NCI-H2196 treated with DMSO at 0.1 percent for 48 hours (cell line): ENCODE measurements at regions not wholly inside any gene's neighbourhood (a gene's known extent, or its start where the extent isn't known, plus 50 kb on each side); places are given as distances from the start of the nearest gene placed in this dataset.

Source experiments
- DNase-seq: peaks from one replicate; lab custom pipeline; 2025; ENCODE audit not compliant: unreplicated experiment; lab: John Stamatoyannopoulos, UW

DNA sequence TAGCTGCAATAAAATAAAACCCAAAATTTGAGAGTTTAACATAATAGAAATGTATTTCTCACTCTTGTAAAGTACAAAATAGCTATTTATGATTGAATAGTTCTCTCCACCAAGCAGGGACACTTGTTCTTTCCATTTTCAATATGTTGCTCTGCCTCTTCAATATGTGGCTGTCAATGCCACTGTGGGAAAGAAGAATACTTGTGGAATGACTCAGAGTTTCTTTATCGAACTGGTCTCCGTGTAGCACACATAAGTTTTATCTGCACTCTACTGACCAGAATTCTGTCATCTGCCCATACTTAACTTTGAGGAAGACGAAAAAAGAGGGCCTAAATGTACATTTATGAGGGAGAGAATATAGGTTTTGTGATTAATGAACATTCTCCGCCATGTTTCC lies 256.9 kb downstream of the ATXN7L3B start:
- no peak for DNase-seq

DNA sequence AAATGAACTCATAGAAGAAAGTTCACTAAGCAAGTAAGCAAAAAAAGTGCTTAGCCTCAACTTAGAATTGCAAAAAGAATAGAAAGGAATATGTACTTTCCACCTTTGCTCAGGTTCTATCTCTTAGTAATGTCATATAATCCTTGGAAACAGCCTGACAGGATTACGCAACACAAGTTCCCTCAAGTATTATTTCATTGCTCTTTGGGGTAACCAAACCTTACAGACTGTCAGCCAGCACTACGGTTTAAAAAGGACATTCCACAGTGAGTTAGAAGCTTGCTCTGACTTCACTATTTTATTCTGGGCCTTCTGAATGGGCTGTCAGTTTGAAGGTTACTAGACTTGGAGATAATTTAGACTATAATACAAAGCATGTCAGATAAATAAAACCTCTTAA lies 264.0 kb downstream of the ATXN7L3B start:
- DNase-seq: no peak

DNA sequence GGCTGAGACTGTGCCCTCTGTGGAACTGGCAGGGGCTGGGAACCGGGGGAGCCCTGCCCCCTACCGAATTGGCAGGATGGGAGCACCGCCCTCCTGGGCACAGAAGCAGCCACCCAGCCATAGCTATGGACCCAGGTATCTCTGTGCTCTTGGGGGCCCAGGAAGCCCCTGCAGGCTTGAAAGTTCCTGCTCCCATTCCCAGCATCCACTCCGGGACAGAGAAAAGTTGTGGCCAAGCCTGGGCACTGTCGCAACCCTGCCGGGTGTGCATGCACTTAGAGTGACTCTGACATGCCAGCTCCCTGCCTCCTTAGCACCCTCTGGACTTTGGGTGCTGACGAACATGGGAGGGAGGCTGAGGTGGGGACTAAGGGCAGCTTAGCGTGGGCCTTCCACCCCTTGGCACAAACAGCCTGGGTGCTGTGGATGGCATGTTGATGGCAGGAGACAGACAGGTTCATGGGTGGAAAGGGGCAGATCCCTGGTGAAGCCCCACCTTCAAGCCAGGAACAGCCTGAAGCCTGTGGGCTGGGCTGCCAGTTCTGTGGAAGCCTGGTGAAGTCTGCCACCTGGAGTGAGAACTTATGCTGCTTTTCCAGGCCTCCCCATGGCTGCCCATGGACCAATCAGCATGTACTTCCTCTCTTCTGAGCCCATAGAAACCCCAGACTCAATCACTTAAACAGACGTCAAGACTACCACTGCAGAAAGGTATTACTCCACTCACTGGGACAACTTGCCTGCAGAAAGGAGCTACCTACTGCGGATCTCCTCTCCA lies 279.0 kb downstream of the ATXN7L3B start:
- no peak for DNase-seq

DNA sequence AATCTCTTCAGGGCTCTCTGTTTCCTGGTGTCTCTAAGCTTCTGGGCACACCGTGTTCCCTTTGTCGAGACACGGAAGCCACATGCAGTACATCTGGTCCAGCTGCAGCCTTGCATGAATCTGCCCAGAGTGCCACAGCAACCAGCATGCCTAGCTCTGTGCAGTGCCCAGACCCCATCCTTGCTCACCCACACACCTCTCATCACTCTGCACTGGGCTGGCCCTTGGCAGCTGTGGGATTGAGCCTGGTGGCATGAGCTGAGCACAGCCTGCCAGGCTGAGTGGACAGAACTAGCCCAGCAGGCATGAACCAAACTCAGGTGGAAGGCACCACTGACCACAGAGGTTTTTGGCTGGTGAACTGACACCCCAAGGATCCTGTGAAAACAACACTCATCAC lies 279.9 kb downstream of the ATXN7L3B start:
- DNase-seq: no peak

DNA sequence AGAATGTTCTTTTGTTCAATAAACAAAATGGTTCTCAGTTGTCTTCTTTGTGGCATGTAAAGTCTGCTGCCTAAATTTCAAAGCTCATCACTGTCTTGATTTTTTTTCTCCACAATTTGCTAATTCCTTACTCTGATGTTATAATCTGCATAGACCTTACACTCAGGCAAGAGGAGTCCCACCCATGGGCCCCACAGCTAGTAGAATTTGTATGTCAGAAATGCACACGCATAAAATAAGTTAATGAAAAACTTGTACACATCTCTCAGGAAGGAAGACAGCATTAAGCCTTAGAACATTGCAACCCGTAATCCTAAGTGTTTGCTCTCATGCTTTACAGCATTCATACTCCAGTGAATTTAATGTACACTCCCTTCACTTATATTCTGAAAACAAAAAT lies 280.8 kb downstream of the ATXN7L3B start:
- DNase-seq: no peak

DNA sequence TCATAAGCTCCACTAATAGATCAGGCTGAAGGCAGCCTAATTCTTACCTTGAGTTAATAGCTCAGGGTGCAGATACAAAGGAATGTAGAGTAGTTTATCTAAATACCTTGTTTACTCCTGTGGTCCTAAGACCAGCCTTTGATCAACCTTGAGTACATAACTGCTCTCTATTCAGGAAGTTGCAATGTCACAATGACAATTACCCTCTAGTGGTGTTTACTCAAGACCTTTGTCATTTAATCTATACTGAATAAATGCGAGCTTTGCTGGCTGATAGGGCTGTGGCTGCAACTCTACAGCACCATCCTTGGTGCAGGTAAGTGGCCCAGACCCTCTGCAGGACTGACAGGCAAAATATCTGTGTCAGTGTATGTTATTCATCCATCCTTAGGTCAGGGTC lies 282.7 kb downstream of the ATXN7L3B start:
- DNase-seq: no peak

DNA sequence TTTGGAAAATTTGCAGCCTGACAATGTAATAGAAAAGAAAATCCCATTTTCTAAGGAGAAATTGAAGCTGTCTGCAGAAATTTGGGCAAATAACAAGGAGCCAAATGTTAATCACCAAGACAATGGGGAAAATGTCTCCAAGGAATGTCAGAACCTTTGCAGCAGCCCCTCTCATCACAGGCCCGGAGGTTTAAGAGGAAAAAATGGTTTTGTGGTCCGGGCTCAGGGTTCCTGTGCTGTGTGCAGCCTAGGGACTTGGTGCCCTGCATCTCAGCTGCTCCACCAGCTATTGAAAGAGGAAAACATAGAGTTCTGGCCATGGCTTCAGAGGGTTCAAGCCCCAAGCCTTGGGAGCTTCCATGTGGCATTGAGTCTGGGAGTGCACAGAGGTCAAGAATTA lies 298.9 kb downstream of the ATXN7L3B start:
- DNase-seq: no peak

DNA sequence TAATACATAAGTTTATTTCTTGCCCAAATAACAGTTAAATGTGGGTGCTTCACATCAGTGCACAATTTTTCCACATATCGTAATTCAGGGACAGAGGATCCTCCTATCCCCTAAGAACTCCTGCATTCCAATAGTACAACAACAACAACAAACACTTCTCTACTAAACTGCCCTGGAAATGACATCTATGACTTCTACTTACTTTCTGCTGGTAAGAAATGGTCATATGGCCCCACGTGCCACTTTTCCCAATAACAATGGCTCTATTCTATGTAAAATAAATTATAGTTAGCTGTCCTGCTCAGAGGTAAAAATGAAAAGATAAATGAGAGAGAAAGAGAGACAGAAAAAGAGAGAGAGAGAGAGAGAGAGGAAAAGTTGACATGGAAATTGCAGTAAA lies 308.5 kb downstream of the ATXN7L3B start:
- no peak for DNase-seq

DNA sequence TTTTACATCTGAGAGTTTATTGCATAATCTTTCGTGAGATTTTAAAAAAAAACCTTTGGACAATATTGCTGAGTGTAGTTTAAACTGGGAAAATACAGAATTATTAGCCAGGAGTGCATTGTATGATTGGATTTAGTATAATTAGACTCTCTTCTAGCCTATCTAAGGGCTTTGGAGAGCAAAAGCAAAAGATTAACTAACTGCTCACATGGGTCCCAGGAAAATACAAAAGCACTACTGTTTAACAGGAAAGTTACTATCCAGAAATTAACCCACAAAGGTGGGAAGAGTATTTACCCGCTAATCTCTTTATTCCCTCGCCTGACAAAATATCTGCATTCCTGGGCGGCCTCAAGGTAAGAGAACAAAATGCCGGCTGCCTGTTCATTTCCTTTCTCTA lies 309.5 kb downstream of the ATXN7L3B start:
- no peak for DNase-seq

DNA sequence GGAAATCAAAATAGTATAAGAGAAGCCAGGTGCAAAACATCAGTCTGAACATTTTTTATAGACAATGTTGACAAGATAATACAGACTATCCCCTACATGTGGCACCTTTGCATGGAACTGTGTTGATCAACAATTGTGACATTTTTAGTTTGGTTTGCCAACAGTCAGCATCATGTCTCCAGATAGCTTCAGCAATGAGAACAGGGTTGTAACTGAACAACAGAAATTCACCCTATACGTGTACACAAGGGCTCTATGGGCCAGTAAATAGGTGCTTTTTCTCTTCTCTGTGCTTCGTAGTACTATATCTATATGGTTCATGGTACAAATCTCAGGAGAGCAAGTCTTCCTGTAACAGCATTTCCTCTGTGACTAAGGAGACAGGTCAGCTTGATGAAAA lies 310.4 kb downstream of the ATXN7L3B start:
- DNase-seq: no peak

DNA sequence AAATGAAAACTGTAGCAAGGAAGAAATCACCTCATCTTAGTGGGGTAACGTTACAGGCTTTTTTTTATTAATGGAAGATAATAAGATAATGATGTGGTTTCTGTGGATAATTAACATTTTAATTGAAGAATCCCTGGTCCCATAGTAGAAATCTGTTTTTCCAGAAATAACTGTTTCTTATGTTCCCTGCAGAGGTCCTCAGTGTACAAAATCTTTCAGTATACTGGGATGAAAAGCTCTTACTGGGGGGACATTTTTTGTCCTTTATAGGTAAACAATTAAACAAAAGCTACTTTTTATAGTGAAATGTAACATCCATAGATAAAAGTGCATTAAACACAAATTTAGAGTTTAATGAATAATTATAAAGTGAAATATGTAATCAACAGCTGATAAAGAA lies 312.2 kb downstream of the ATXN7L3B start:
- DNase-seq: no peak

DNA sequence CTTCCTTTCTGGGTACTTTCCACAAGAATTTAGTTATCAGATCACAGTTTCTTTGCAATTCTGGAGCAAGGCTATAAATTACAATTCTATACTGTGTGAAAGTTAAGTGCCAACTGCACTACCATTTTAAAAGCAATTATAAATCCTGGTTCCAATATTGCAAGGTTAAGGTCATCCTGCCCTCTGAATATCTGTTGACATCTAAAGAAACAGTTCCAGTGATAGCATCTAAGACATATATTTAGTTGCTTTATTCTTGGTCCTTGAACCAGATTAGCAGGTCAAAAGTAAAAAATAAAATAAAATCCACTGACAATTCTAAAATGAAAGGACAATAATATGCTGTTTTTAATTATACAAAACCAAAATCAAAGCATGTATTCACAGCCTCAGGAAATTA lies 334.2 kb downstream of the ATXN7L3B start:
- DNase-seq: no peak

DNA sequence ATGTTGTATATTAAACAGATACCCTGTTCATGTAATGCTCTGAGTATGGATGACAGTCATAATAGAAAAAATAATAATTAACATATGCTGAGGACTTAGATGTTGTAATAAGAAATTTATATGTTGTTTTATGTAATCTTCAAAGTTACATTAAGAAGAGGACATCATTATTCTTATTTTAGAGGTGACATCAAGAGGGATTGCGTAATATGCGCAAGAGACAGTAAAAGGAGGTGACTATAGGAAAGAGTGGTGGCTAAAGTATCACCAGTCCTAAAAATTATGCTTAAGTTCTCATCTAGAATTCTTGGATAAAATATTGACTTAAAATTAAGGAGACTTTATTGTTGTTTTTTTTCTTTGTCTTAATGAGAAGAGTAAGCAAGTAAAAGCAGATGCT lies 323.9 kb downstream of the KCNC2 start:
- DNase-seq: no peak

DNA sequence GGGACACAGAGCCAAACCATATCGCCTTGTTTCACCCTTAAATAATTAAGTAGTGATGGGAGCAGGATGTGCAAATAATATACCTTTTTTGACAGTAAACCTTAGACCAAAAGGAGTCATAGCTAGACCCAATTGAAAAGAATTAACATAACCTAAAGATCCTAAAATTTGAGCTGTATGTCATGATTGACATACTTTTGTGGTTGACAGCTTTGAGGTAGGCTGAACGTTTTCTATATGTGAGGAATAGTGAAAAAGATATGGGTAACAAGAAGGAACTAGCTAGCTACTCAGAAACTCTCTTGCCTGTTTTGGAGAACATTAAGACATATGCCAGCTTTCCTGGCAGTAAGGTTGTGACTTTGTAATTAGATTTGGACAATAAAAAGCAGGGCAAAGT lies 320.6 kb downstream of the KCNC2 start:
- DNase-seq: no peak

DNA sequence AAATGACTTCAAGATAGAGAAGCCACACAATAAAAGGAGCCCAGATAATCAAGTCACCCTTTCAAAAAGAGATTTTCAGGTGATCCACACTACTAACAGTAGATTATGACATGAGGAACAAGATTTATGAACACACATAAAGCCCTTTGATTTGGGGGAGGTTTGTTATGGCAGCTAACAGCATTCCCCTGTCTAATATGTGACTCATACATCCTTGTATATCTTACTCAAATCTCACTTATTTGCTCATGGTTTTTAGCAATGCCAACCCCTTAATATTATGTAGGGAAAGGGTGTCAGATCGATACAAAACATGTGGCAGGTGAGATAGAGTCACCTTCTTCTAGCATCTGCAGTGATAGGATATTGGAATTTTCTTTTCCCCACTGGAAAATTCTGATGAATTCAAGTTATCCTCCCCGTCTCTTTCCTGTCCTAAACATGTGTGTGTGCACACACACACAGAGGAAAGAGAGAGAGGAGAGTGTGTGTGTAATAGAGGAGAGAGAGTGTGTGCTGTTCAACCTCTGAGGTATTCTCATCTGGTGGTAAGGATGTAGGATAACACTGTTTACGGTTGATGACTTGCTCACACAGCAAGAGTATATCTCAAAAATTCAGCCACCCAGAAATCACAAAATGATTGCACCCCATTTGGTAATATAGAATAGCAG lies 319.9 kb downstream of the KCNC2 start:
- no peak for DNase-seq

DNA sequence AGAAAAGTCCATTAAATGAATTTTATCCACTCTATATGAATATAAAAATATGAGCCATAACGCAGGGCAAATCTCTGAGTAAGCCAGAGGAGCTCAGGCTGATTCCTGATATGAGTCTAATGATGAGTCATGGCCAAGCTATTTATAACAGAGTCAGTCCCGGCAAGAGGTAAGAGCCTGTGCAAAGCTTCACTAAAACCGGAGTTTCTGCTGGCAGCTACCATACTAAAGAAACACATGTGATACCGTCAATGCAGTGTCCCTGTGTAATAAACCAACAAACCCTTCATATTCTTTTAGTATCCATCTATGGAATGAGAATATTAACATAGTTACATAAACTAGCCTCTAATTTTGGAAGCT lies 319.4 kb downstream of the KCNC2 start:
- DNase-seq: no peak

DNA sequence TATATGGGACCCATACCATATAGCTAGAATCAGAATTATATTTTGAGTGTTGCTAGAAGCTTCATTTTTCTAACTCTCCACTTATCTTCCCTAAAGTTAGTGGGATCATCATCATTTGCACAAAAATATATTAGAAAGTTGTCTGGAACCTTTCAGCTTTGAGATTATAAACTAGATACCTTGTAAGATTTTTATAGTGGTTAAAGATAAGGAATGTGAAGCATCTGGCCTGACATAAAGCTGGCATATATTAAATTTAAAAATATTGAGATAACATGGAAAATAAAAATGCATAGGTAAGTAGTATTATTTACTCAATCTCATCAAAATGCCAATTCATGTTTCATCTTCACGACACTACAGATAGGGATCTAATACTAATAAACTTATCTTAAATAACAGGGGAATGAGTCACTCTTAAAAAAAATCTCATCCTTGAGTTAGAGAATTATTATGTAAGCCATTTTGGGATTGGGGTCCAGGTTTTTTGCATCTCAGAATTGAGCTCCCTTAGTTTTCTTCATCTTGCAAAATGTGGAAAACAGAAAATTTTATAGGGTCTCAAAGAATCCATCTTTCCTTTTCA lies 318.5 kb downstream of the KCNC2 start:
- no peak for DNase-seq

DNA sequence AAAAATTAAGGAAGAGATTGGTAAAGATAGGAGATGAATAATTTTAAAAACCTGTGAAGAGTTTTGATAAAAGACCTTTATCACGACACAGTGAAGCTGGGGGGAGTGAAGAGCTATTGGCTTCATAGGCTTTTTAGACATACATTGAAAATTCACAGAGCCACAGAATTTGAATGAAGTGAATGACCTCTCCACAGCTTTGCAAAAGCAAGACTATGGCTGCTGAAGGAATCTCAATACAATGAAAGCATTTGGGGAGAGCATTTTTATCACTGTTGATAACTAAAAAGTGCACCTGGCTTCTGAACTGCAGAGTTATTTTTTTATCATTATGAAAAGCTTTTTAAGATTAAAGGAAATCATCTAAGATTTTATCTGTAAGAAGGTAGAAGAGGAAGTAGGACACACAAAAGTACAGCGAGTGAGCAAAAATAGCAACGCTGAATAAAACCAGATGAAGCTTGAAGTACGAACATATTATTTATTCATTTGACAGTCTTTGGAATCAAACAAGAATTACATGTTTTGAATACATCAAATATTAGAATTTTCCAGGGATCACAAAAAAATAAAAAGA lies 317.5 kb downstream of the KCNC2 start:
- no peak for DNase-seq

DNA sequence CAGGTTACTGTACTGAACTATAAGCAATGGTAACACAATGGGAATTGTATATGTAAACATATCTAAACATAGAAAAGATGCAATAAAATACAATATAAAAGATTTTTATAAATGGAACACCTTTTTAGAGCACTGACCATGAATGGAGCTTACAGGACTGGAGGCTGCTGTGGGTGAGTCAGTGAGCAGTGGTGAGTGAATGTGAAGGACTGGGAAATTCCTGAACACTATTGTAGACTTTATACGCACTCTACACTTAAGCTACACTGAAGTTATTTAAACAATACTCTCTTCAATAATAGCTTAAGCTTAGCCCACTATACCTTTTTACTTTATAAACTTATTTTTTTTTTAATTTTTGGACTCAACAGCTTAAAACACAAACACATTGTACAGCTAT lies 313.5 kb downstream of the KCNC2 start:
- DNase-seq: no peak

DNA sequence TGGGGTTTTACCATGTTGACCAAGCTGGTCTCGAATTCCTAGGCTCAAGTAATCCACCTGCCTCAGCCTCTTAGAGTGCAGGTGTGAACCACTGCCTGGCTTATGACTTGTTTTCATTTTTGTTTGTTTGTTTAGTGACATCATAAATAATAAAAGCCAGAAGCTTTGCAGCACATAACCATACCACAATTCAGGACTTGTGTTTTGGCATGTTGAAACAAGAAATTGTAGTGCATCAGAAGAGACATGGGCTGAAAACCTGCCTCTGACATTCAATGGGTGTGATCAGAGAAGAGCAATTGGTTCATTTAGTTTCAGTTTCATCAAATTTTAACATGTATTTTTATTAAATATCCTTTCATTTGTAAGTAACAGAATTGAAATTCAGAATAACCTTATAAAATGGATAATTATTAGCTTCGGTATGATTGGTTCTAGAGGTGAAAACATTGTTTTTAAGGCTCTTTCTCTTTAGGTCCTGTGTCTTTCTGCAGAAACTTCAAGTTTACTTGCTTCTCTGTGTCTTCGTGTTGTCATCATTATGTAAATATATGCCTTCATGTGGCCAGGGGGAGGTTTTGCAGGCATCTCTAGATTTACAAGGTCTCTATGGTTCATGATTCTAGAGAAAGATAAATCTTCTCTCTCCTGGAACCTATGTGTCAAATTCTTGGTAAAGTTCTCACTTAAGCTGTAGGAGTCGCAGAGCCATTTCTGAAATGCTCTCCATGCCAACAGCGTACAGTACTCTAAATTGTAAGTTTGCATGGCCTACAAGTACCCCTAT lies 312.0 kb downstream of the KCNC2 start:
- DNase-seq: no peak

DNA sequence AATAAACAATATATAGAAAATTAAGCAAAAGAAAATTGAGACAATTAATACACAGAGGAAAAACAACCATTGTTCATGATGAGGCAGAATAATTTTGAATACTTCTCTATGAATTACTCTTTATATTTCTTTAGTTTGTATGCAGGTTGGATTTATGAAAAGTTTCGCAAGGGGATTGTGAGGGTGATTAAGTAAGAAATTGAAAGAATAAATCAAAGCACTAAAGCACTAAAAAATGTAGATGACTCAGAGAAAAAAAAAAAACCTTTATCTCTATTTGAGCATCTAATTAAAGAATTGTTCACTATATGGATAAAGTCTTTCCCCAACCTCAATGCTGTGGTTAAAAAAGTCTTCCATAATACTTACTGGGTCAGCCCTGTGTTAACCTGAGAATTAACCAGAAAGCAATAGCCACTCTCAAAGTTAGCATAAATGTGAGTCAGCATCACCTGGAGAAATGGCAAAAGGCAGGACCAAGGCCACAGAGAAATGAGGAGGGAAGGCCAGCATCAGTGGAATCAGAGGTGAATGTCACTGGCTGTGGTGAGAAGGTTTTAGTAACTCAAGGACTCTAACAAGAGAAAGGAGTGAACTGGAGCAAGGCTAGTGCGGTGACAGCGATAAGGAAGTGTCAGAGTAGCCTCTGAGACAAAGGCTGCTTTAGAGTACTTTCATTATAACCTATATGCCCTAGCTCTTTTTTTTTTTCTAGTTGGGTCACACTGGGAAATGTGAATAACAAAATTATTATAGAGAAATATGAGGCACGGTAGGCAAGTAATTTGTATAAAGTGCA lies 310.4 kb downstream of the KCNC2 start:
- DNase-seq: no peak
